ENCODE measurements at regions not wholly inside any gene's neighbourhood (a gene's known extent, or its start where the extent isn't known, plus 50 kb on each side); places are given as distances from the start of the nearest gene placed in this dataset.

DNA sequence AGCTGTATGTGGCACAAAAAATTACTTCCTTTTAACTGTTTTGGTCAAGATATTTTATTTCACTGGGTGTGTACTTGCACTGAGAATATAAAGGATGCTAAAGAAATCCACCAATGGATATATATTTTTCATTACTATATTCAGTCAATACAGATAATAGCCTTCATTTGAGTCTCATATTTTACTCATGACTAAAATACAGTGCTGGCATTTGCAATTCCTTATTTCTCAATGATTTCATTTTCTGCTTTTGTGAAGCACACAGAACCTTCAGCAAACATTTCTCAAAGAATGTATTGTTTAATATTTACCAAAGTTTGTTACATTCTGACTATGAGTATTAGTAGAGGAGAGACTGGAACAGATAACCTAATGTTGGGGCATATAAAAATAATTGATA, 93.2 kb upstream of the SOX5 start:
- TF ChIP-seq, protein P1, sequence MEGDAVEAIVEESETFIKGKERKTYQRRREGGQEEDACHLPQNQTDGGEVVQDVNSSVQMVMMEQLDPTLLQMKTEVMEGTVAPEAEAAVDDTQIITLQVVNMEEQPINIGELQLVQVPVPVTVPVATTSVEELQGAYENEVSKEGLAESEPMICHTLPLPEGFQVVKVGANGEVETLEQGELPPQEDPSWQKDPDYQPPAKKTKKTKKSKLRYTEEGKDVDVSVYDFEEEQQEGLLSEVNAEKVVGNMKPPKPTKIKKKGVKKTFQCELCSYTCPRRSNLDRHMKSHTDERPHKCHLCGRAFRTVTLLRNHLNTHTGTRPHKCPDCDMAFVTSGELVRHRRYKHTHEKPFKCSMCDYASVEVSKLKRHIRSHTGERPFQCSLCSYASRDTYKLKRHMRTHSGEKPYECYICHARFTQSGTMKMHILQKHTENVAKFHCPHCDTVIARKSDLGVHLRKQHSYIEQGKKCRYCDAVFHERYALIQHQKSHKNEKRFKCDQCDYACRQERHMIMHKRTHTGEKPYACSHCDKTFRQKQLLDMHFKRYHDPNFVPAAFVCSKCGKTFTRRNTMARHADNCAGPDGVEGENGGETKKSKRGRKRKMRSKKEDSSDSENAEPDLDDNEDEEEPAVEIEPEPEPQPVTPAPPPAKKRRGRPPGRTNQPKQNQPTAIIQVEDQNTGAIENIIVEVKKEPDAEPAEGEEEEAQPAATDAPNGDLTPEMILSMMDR (conservative IDR thresholded peaks at IDR 0.05; ENCODE audit: low read depth, low read length): no peak
- no peak for TF ChIP-seq EZH2 (IDR thresholded peaks at IDR 0.05; ENCODE audit: low read length, unreplicated experiment)

All from PC-3 (cell line).